Keratinocyte (primary cell): ENCODE measurements at regions not wholly inside any gene's neighbourhood (a gene's known extent, or its start where the extent isn't known, plus 50 kb on each side); places are given as distances from the start of the nearest gene placed in this dataset.
A peak's percentile ranks its signal among the peaks of the same experiment; 100 is the strongest.

Experiments used
- DNase-seq: peaks from one replicate; pipeline ENCODE4 v3.0.0-alpha.2; 2011; ENCODE audit warnings: low read depth, missing footprints, low spot score
- FAIRE-seq: peaks from 2 replicates; lab custom pipeline; 2011; peaks lifted over from hg19 to GRCh38; lab: Jason Lieb, UNC
- H2AFZ ChIP-seq: 2 replicates; pipeline ENCODE4 v1.6.0; 2012; ENCODE audit warnings: low read length, control low read depth, inconsistent platforms; ENCODE audit not compliant: control insufficient read depth
- H3K27ac ChIP-seq: 2 replicates; pipeline ENCODE4 v1.5.1; 2011; ENCODE audit warnings: low read length; ENCODE audit not compliant: control insufficient read depth, insufficient read depth
- H3K27me3 ChIP-seq: 3 replicates; pipeline ENCODE4 v1.6.0; 2011; ENCODE audit warnings: low read length; ENCODE audit not compliant: control insufficient read depth, insufficient read depth; ENCODE audit errors: extremely low read depth
- H3K36me3 ChIP-seq, 2 experiments: 2 replicates in 1 of 2; 3 replicates in 1 of 2; pipeline ENCODE4 v1.5.1; 2011; ENCODE audit warnings: low read length in 2 of 2, mild to moderate bottlenecking in 1 of 2; ENCODE audit not compliant: control insufficient read depth in 2 of 2, insufficient read depth in 2 of 2; ENCODE audit errors: extremely low read depth in 1 of 2
- H3K4me1 ChIP-seq: 3 replicates; pipeline ENCODE4 v1.5.1; 2011; ENCODE audit warnings: low read length; ENCODE audit not compliant: control insufficient read depth, insufficient read depth; ENCODE audit errors: extremely low read depth
- H3K4me2 ChIP-seq: 3 replicates; pipeline ENCODE4 v1.6.0; 2011; ENCODE audit warnings: low read depth, low read length; ENCODE audit not compliant: control insufficient read depth, insufficient read depth; ENCODE audit errors: extremely low read depth
- H3K4me3 ChIP-seq, 3 experiments: fragments of 200-600 bp in 1 of 3; sonication (generic) in 1 of 3; 2 replicates in 2 of 3; 3 replicates in 1 of 3; pipeline ENCODE4 v1.5.1; 2011 to 2016; ENCODE audit warnings: low read length in 3 of 3, mild to moderate bottlenecking in 3 of 3, control low read depth in 2 of 3, inconsistent platforms in 1 of 3, low read depth in 1 of 3, mixed read lengths in 1 of 3, mixed run types in 1 of 3, moderate library complexity in 1 of 3; ENCODE audit not compliant: control insufficient read depth in 2 of 3, insufficient read depth in 2 of 3; ENCODE audit errors: extremely low read depth in 1 of 3
- H3K79me2 ChIP-seq: 2 replicates; pipeline ENCODE4 v1.6.0; 2012; ENCODE audit warnings: low read length; ENCODE audit not compliant: control insufficient read depth, insufficient read depth
- H3K9ac ChIP-seq: 3 replicates; pipeline ENCODE4 v1.6.0; 2011; ENCODE audit warnings: low read length; ENCODE audit not compliant: control insufficient read depth, insufficient read depth; ENCODE audit errors: extremely low read depth
- H3K9me1 ChIP-seq: 3 replicates; pipeline ENCODE4 v1.6.0; 2011; ENCODE audit warnings: low read length; ENCODE audit not compliant: control insufficient read depth, insufficient read depth; ENCODE audit errors: extremely low read depth
- H3K9me3 ChIP-seq: 2 replicates; pipeline ENCODE4 v1.5.1; 2012; ENCODE audit warnings: low read depth, low read length; ENCODE audit not compliant: control insufficient read depth
- H4K20me1 ChIP-seq: 3 replicates; pipeline ENCODE4 v1.6.0; 2011; ENCODE audit warnings: low read length; ENCODE audit not compliant: control insufficient read depth, insufficient read depth; ENCODE audit errors: extremely low read depth
- EZH2 ChIP-seq: IDR thresholded peaks from one replicate; pipeline ENCODE4 v1.6.1; 2012; ENCODE audit warnings: inconsistent platforms, mild to moderate bottlenecking, low read length, moderate library complexity
- dilution Hi-C: fragments of 300-500 bp; cut with MboI; formaldehyde crosslinking; loops from one replicate; pipeline ENCODE4 v1.7.0; 2020; ENCODE audit warnings: low sequenced_read_pairs; ENCODE audit not compliant: extremely low pct_ligation_motif_present
- TF ChIP-seq, protein P1 (sequence below), 3 experiments: IDR thresholded peaks in 1 of 3; conservative IDR thresholded peaks in 1 of 3; optimal IDR thresholded peaks in 1 of 3; 2 replicates in 2 of 3; 3 replicates in 1 of 3; pipeline versions ENCODE3 to v1.5.1; 2011; ENCODE audit warnings: low read length in 3 of 3, mild to moderate bottlenecking in 3 of 3, moderate library complexity in 2 of 3, control low read depth in 1 of 3, inconsistent platforms in 1 of 3; ENCODE audit not compliant: insufficient read depth in 2 of 3; ENCODE audit errors: extremely low read depth in 1 of 3

DNA sequence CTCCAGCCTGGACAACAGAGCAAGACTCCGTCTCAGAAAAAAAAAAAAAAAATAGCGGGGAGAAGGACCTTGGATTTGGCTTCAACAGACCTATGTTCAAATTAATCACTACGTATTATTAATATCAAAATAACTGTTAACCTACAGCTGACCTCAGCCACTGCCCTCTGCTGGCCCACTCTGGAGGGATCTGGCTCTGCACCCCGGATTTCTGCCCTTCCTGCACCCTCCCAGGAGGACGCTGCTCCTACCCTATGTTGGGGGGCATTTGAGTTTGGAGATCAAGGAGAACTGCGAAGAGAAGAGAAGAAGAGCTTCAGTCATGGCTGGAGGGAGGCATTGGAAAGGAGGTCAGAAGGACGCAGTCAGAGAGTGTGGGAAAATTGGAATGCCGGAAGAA is 96.7 kb downstream of the PSMG1 start:
- Histone ChIP-seq H3K27me3 (no peaks in the 10 kb centered on the region), H2AFZ (no peak overlapping the region), H3K4me2 (no peak overlapping the region), H3K9me1 (no peaks in the 10 kb centered on the region), H3K79me2 (no peaks in the 10 kb centered on the region), H4K20me1 (no peaks in the 10 kb centered on the region), H3K9me3 (no peaks in the 10 kb centered on the region), H3K4me1 (peaks cover 24% of the 10 kb centered on the region), H3K4me3 (no peak overlapping the region), H3K36me3 (no peaks in the 10 kb centered on the region), H3K9ac (no peak overlapping the region), H3K27ac (no peak overlapping the region)
- TF ChIP-seq EZH2 = no peak
- TF ChIP-seq, protein P1, sequence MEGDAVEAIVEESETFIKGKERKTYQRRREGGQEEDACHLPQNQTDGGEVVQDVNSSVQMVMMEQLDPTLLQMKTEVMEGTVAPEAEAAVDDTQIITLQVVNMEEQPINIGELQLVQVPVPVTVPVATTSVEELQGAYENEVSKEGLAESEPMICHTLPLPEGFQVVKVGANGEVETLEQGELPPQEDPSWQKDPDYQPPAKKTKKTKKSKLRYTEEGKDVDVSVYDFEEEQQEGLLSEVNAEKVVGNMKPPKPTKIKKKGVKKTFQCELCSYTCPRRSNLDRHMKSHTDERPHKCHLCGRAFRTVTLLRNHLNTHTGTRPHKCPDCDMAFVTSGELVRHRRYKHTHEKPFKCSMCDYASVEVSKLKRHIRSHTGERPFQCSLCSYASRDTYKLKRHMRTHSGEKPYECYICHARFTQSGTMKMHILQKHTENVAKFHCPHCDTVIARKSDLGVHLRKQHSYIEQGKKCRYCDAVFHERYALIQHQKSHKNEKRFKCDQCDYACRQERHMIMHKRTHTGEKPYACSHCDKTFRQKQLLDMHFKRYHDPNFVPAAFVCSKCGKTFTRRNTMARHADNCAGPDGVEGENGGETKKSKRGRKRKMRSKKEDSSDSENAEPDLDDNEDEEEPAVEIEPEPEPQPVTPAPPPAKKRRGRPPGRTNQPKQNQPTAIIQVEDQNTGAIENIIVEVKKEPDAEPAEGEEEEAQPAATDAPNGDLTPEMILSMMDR (optimal IDR thresholded peaks at IDR 0.05 in 1 of 3, IDR thresholded peaks at IDR 0.05 in 1 of 3, conservative IDR thresholded peaks at IDR 0.05 in 1 of 3; ENCODE audit: extremely low read depth in 1 of 3, insufficient read depth in 2 of 3, low read length in 3 of 3) = peak in 2 of 3 experiments; percentile 13 to 18
- FAIRE-seq (no peak), DNase-seq (no peak)
- dilution Hi-C loops = no loop called here

DNA sequence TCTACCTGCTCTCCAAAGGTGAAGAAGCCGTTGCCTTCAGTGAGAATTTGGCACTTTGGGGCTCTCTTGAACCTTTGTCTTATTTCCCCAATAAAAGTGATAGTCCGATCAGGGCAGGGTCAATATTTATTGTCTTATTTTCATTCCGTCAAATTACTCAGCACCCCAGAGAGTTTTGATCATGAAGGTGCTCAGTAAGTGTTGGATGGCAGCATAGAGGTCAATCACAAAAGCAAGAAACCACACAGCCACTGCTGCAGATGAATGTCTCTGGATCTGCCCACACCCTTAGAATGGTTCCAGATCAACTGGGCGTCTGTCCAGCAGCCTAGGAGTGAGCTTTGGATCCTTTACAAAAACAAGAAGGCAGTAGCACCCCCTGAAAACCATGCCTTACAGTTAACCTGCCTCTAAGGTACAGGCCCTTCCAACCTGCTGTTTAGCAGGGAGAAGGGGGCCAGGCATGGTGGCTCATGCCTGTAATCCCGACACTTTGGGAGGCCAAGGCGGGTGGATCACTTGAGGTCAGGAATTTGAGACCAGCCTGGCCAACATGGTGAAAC is 97.3 kb downstream of the PSMG1 start:
- H3K27me3 ChIP-seq = no peaks in the 10 kb centered on the region
- no peaks in the 10 kb centered on the region for H3K36me3 ChIP-seq
- no peaks in the 10 kb centered on the region for H3K9me3 ChIP-seq
- H3K4me1 ChIP-seq = peaks cover 24% of the 10 kb centered on the region
- no peak overlapping the region for H3K4me3 ChIP-seq
- H3K9me1 ChIP-seq = no peaks in the 10 kb centered on the region
- H2AFZ ChIP-seq = no peak overlapping the region
- dilution Hi-C loops = no loop called here
- no peak for FAIRE-seq
- no peak for DNase-seq
- no peak overlapping the region for H3K4me2 ChIP-seq
- no peaks in the 10 kb centered on the region for H4K20me1 ChIP-seq
- H3K79me2 ChIP-seq = no peaks in the 10 kb centered on the region
- H3K9ac ChIP-seq = no peak overlapping the region
- H3K27ac ChIP-seq = no peak overlapping the region
- no peak for TF ChIP-seq EZH2
- TF ChIP-seq, protein P1 (optimal IDR thresholded peaks at IDR 0.05 in 1 of 3, IDR thresholded peaks at IDR 0.05 in 1 of 3, conservative IDR thresholded peaks at IDR 0.05 in 1 of 3; ENCODE audit: extremely low read depth in 1 of 3, insufficient read depth in 2 of 3, low read length in 3 of 3) = no peak
